GM21786 (cell line): ENCODE measurements at regions not wholly inside any gene's neighbourhood (a gene's known extent, or its start where the extent isn't known, plus 50 kb on each side); places are given as distances from the start of the nearest gene placed in this dataset.
"Not testable (repeated sequence)": the region's sequence is repeated elsewhere in the genome, so short reads cannot be mapped to it uniquely, and the experiment has no call there.

Source experiments
- ATAC-seq: cut with Tn5 transposase; IDR thresholded peaks from one replicate; pipeline ENCODE4 v1.9.1; 2021; ENCODE audit not compliant: unreplicated experiment

- ATAC-seq, result no peak
These were observed 194.6 kb upstream of the IRS2 start for GRCh38 chr13:109981000-109981399.

- ATAC-seq, result not testable (repeated sequence)
These were observed 193.3 kb upstream of the IRS2 start for GRCh38 chr13:109979676-109980075.

- ATAC-seq, result no peak
These were observed 192.8 kb upstream of the IRS2 start for GRCh38 chr13:109979228-109979627.

- ATAC-seq, result no peak
These were observed 191.0 kb upstream of the IRS2 start for GRCh38 chr13:109977212-109977968.

- no peak for ATAC-seq
These were observed 190.0 kb upstream of the IRS2 start for GRCh38 chr13:109976206-109976997.

GRCh38 chr13:109974354-109974753, 188.0 kb upstream of the IRS2 start:
- ATAC-seq, result no peak

GRCh38 chr13:109973279-109973678, 186.9 kb upstream of the IRS2 start:
- no peak for ATAC-seq

GRCh38 chr13:109971456-109972090, 185.2 kb upstream of the IRS2 start:
- ATAC-seq, result no peak

- ATAC-seq, result no peak
These were observed 184.6 kb upstream of the IRS2 start for GRCh38 chr13:109971006-109971405.

- no peak for ATAC-seq
These were observed 182.6 kb upstream of the IRS2 start for GRCh38 chr13:109968876-109969577.

GRCh38 chr13:109963960-109964563, 177.7 kb upstream of the IRS2 start:
- ATAC-seq, result no peak

GRCh38 chr13:109963384-109963783, 177.0 kb upstream of the IRS2 start:
- ATAC-seq, result no peak

GRCh38 chr13:109959903-109960302, 173.5 kb upstream of the IRS2 start:
- ATAC-seq, result no peak

GRCh38 chr13:109957875-109958274, 171.5 kb upstream of the IRS2 start:
- ATAC-seq, result no peak

GRCh38 chr13:109955598-109955997, 169.2 kb upstream of the IRS2 start:
- no peak for ATAC-seq

- ATAC-seq, result no peak
These were observed 168.1 kb upstream of the IRS2 start for GRCh38 chr13:109954441-109954840.

GRCh38 chr13:109951491-109951890, 165.1 kb upstream of the IRS2 start:
- ATAC-seq, result no peak

GRCh38 chr13:109949397-109949796, 163.0 kb upstream of the IRS2 start:
- no peak for ATAC-seq

GRCh38 chr13:109947006-109947405, 160.6 kb upstream of the IRS2 start:
- no peak for ATAC-seq

GRCh38 chr13:109945206-109945960, 159.0 kb upstream of the IRS2 start:
- no peak for ATAC-seq
